Right atrium auricular region (tissue), 2 donors: ENCODE measurements at regions not wholly inside any gene's neighbourhood (a gene's known extent, or its start where the extent isn't known, plus 50 kb on each side); places are given as distances from the start of the nearest gene placed in this dataset.

Experiments
- DNase-seq: peaks from one replicate; pipeline ENCODE4 v3.0.0-alpha.2; 2019; ENCODE audit warnings: low spot score
- H3K27ac ChIP-seq, 2 donors: fragments of 200-600 bp; sonication (generic); 1 replicate in 1 of 2; 2 replicates in 1 of 2; pipeline ENCODE4 v1.5.1; 2016 to 2019
- H3K27me3 ChIP-seq, 2 donors: fragments of 200-600 bp; sonication (generic); one replicate each; pipeline versions ENCODE4 v1.5.1 to v1.6.0; 2017 to 2019
- H3K36me3 ChIP-seq: fragments of 200-600 bp; sonication (generic); one replicate; pipeline ENCODE4 v1.5.1; 2016
- H3K4me1 ChIP-seq, 2 donors: fragments of 200-600 bp; sonication (generic); one replicate each; pipeline versions ENCODE4 v1.5.1 to v1.6.0; 2017 to 2019
- H3K4me3 ChIP-seq, 2 donors: fragments of 200-600 bp; sonication (generic); 1 replicate in 1 of 2; 2 replicates in 1 of 2; pipeline ENCODE4 v1.5.1; 2017 to 2019; ENCODE audit warnings: mild to moderate bottlenecking in 1 of 2, moderate library complexity in 1 of 2
- H3K9me3 ChIP-seq, 2 donors: fragments of 200-600 bp; sonication (generic); one replicate each; pipeline ENCODE4 v1.5.1; 2019
- CTCF ChIP-seq, 2 donors: fragments of 200-600 bp; sonication (generic); IDR thresholded peaks; one replicate each; pipeline ENCODE4 v1.5.1; 2019; ENCODE audit warnings: antibody characterized with exemption in 2 of 2

GRCh38 chr13:79867254-79867653 is 386.3 kb downstream of the NDFIP2 start:
- H3K27ac ChIP-seq, result no peak overlapping the region
- H3K27me3 ChIP-seq, result no peaks in the 10 kb centered on the region
- no peaks in the 10 kb centered on the region for H3K9me3 ChIP-seq
- H3K36me3 ChIP-seq, result no peaks in the 10 kb centered on the region
- H3K4me3 ChIP-seq, result no peak overlapping the region
- TF ChIP-seq CTCF (IDR thresholded peaks at IDR 0.05), result no peak
- DNase-seq, result no peak
- H3K4me1 ChIP-seq, result no peaks in the 10 kb centered on the region

GRCh38 chr13:79866436-79866835 is 385.5 kb downstream of the NDFIP2 start:
- no peak for DNase-seq
- no peak for TF ChIP-seq CTCF (IDR thresholded peaks at IDR 0.05)
- Histone ChIP-seq H3K9me3 (no peaks in the 10 kb centered on the region), H3K4me3 (no peak overlapping the region), H3K36me3 (no peaks in the 10 kb centered on the region), H3K27ac (no peak overlapping the region), H3K27me3 (no peaks in the 10 kb centered on the region), H3K4me1 (no peaks in the 10 kb centered on the region)

GRCh38 chr13:79862515-79862914 is 381.6 kb downstream of the NDFIP2 start:
- no peaks in the 10 kb centered on the region for H3K4me1 ChIP-seq
- no peaks in the 10 kb centered on the region for H3K36me3 ChIP-seq
- no peak for DNase-seq
- H3K9me3 ChIP-seq, result no peaks in the 10 kb centered on the region
- H3K4me3 ChIP-seq, result no peak overlapping the region
- H3K27me3 ChIP-seq, result no peaks in the 10 kb centered on the region
- no peak overlapping the region for H3K27ac ChIP-seq
- no peak for TF ChIP-seq CTCF (IDR thresholded peaks at IDR 0.05)

- Histone ChIP-seq H3K4me3 (no peak overlapping the region), H3K27me3 (no peaks in the 10 kb centered on the region), H3K27ac (no peak overlapping the region), H3K4me1 (no peaks in the 10 kb centered on the region), H3K36me3 (no peaks in the 10 kb centered on the region), H3K9me3 (no peaks in the 10 kb centered on the region)
- TF ChIP-seq CTCF (IDR thresholded peaks at IDR 0.05), result no peak
- no peak for DNase-seq
Measured at GRCh38 chr13:79861731-79862130, 380.8 kb downstream of the NDFIP2 start.

GRCh38 chr13:79860791-79861190 is 379.8 kb downstream of the NDFIP2 start:
- DNase-seq, result no peak
- Histone ChIP-seq H3K4me1 (no peaks in the 10 kb centered on the region), H3K9me3 (no peaks in the 10 kb centered on the region), H3K36me3 (no peaks in the 10 kb centered on the region), H3K27ac (no peak overlapping the region), H3K4me3 (no peak overlapping the region), H3K27me3 (no peaks in the 10 kb centered on the region)
- no peak for TF ChIP-seq CTCF (IDR thresholded peaks at IDR 0.05)

GRCh38 chr13:79859756-79860155 is 378.8 kb downstream of the NDFIP2 start:
- H3K36me3 ChIP-seq, result no peaks in the 10 kb centered on the region
- H3K4me3 ChIP-seq, result no peak overlapping the region
- DNase-seq, result no peak
- H3K27me3 ChIP-seq, result no peaks in the 10 kb centered on the region
- no peak for TF ChIP-seq CTCF (IDR thresholded peaks at IDR 0.05)
- no peak overlapping the region for H3K27ac ChIP-seq
- H3K4me1 ChIP-seq, result no peaks in the 10 kb centered on the region
- no peaks in the 10 kb centered on the region for H3K9me3 ChIP-seq
